ENCODE measurements at regions not wholly inside any gene's neighbourhood (a gene's known extent, or its start where the extent isn't known, plus 50 kb on each side); places are given as distances from the start of the nearest gene placed in this dataset.

GRCh38 chr9:30506749-30507148, 1877.7 kb upstream of the ACO1 start:
- TF ChIP-seq CTCF (tag by site-specific recombination; IDR thresholded peaks at IDR 0.05) (no peak), ZNF157 (tag by site-specific recombination; IDR thresholded peaks at IDR 0.05) (no peak), PRDM10 (tag by site-specific recombination; IDR thresholded peaks at IDR 0.05) (no peak), ZBTB17 (tag by site-specific recombination; IDR thresholded peaks at IDR 0.05) (no peak), ZFP41 (tag by site-specific recombination; IDR thresholded peaks at IDR 0.05; ENCODE audit: borderline replicate concordance) (no peak), ZNF274 (IDR thresholded peaks at IDR 0.05; ENCODE audit: low read length) (no peak), ZNF274 (tag by site-specific recombination; IDR thresholded peaks at IDR 0.05; ENCODE audit: borderline replicate concordance) (no peak), ZNF138 (tag by site-specific recombination; IDR thresholded peaks at IDR 0.05; ENCODE audit: borderline replicate concordance) (no peak)

Data from HEK293 (cell line).